Esophagus muscularis mucosa (tissue), 4 donors: ENCODE measurements at regions not wholly inside any gene's neighbourhood (a gene's known extent, or its start where the extent isn't known, plus 50 kb on each side); places are given as distances from the start of the nearest gene placed in this dataset.

Experiments
- DNase-seq: peaks from one replicate; pipeline ENCODE4 v3.0.0-alpha.2; 2017; ENCODE audit errors: extremely low spot score
- H3K27ac ChIP-seq, 4 donors: fragments of 200-600 bp; sonication (generic); replicated peaks in 1 of 4; 1 replicate in 3 of 4; 2 replicates in 1 of 4; pipeline ENCODE4 v1.5.1; 2016 to 2019; ENCODE audit warnings: mild to moderate bottlenecking in 1 of 4
- H3K27me3 ChIP-seq, 4 donors: fragments of 200-600 bp; sonication (generic); one replicate each; pipeline versions ENCODE4 v1.5.1 to v1.6.0; 2016 to 2019
- H3K36me3 ChIP-seq, 4 donors: fragments of 200-600 bp; sonication (generic); one replicate each; pipeline ENCODE4 v1.5.1; 2016 to 2019
- H3K4me1 ChIP-seq, 4 donors: fragments of 200-600 bp; sonication (generic); one replicate each; pipeline ENCODE4 v1.5.1; 2016 to 2019
- H3K4me3 ChIP-seq, 4 donors: fragments of 200-600 bp; sonication (generic); 1 replicate in 2 of 4; 2 replicates in 2 of 4; pipeline ENCODE4 v1.5.1; 2016 to 2019; ENCODE audit warnings: mild to moderate bottlenecking in 4 of 4, moderate library complexity in 1 of 4
- H3K9me3 ChIP-seq, 4 donors: fragments of 200-600 bp; sonication (generic); 1 replicate in 3 of 4; 2 replicates in 1 of 4; pipeline ENCODE4 v1.5.1; 2016 to 2019
- EP300 ChIP-seq: sonication (generic); formaldehyde crosslinking; IDR thresholded peaks from one replicate; pipeline ENCODE4 v1.6.1; 2017; ENCODE audit warnings: antibody characterized with exemption
- POLR2A ChIP-seq: fragments of 450-650 bp; IDR thresholded peaks from one replicate; pipeline ENCODE4 v1.6.1; 2017; ENCODE audit warnings: antibody characterized with exemption, moderate library complexity, mild to moderate bottlenecking, low read depth
- POLR2AphosphoS5 ChIP-seq, 2 donors: sonication (generic); formaldehyde crosslinking; IDR thresholded peaks; one replicate each; pipeline ENCODE4 v1.6.1; 2017; ENCODE audit warnings: antibody characterized with exemption in 2 of 2
- WGBS: methylation state at CpG from one replicate; pipeline ENCODE4 v1.1.5; 2018; 5-methylcytosine and 5-hydroxymethylcytosine counted together
- intact Hi-C: fragments of 100-400 bp; cut with DNase I; formaldehyde crosslinking; loops from one replicate; pipeline ENCODE4 v1.15.1; 2023
- TF ChIP-seq, protein P1 (sequence below), 3 experiments: fragments of 200-600 bp in 2 of 3; fragments of 450-650 bp in 1 of 3; sonication (generic) in 2 of 3; IDR thresholded peaks; one replicate each; pipeline ENCODE4 v1.5.1; 2017 to 2019; ENCODE audit warnings: antibody characterized with exemption in 3 of 3, mild to moderate bottlenecking in 2 of 3, moderate library complexity in 1 of 3

DNA sequence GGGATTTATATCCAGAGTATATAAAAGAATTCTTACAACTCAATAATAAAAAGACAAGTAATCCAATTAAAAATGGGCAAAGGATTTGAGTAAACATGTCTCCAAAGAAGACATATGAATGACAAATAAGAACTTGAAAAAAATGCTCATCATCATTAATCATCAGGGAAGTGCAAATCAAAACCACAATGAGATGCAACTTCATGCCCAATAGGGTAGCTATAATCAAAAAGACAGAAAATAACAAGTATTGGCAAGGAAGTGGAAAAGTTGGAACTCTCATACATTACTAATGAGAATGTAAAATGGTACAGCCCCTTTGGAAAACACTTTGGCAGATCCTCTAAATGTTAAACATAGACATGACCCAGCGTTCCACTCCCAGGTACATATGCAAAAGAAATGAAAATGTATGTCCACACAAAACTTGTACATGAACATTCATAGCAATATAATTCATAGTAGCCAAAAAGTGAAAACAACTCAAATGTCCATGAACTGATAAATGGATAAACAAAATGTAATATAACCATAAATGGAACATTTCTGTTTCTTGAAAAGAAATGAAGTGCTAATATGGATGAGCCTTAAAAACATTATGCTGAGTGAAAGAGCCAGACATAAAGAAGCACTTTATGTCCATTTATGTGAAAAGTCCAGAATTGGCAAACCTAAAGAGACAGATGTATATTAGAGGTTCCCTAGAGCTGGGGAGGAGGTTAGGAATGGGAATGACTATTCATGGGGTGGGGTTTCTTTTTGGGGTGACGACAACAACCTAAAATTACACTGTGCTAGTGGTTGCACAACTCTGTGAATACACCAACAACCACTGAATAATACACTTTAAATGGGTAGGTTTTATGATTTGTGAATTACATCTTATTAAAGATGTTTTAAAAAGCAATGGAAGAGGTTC, 259.7 kb downstream of the RHOU start:
- TF ChIP-seq EP300 (no peak), POLR2A (no peak), POLR2AphosphoS5 (IDR thresholded peaks at IDR 0.05) (no peak)
- TF ChIP-seq, protein P1, sequence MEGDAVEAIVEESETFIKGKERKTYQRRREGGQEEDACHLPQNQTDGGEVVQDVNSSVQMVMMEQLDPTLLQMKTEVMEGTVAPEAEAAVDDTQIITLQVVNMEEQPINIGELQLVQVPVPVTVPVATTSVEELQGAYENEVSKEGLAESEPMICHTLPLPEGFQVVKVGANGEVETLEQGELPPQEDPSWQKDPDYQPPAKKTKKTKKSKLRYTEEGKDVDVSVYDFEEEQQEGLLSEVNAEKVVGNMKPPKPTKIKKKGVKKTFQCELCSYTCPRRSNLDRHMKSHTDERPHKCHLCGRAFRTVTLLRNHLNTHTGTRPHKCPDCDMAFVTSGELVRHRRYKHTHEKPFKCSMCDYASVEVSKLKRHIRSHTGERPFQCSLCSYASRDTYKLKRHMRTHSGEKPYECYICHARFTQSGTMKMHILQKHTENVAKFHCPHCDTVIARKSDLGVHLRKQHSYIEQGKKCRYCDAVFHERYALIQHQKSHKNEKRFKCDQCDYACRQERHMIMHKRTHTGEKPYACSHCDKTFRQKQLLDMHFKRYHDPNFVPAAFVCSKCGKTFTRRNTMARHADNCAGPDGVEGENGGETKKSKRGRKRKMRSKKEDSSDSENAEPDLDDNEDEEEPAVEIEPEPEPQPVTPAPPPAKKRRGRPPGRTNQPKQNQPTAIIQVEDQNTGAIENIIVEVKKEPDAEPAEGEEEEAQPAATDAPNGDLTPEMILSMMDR (IDR thresholded peaks at IDR 0.05): no peak
- no peak overlapping the region for H3K27ac ChIP-seq
- no peaks in the 10 kb centered on the region for H3K9me3 ChIP-seq
- intact Hi-C loops: loop anchor here (5.0 kb wide), 1 partner anchor 258 kb away; the partner anchor contains the start of gene RHOU
- no peaks in the 10 kb centered on the region for H3K27me3 ChIP-seq
- H3K36me3 ChIP-seq: no peaks in the 10 kb centered on the region
- 69% methylated on average over 2 of the region's 2 CpGs for WGBS
- H3K4me3 ChIP-seq: no peak overlapping the region
- no peak for DNase-seq
- peaks cover 8 to 18% (median 12%) of the 10 kb centered on the region in 4 donors for H3K4me1 ChIP-seq

DNA sequence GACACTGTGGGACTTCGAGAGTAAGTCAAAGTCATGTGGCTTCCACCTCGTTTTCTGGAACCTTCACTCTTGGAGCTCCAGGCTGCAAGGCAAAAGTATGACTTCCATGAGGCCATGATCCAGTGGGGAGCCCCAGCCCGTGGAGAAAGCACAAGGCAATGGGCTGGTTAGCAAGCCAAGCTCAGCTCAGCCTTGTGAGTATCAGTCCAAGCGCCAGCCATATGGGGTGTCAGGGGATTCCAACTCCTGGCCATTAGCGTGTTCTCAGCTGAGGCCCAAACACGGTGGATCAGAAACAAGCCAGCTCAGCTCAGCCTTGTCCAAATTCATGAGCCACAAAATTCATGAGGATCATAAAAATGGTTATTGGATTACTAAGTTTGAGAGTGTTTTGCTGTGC, 261.0 kb downstream of the RHOU start:
- no peak for TF ChIP-seq POLR2A
- no peak for TF ChIP-seq EP300
- TF ChIP-seq, protein P1 (IDR thresholded peaks at IDR 0.05): no peak
- TF ChIP-seq POLR2AphosphoS5 (IDR thresholded peaks at IDR 0.05): no peak
- intact Hi-C loops: loop anchor here (5.0 kb wide), 1 partner anchor 259 kb away; the partner anchor contains the start of gene RHOU
- H3K27ac ChIP-seq: no peak overlapping the region
- H3K4me3 ChIP-seq: no peak overlapping the region
- H3K27me3 ChIP-seq: no peaks in the 10 kb centered on the region
- H3K36me3 ChIP-seq: no peaks in the 10 kb centered on the region
- H3K9me3 ChIP-seq: no peaks in the 10 kb centered on the region
- no peak for DNase-seq
- 100% methylated on average over 3 of the region's 6 CpGs for WGBS
- H3K4me1 ChIP-seq: peaks cover 0 to 5% (median 0%) of the 10 kb centered on the region in 4 donors

DNA sequence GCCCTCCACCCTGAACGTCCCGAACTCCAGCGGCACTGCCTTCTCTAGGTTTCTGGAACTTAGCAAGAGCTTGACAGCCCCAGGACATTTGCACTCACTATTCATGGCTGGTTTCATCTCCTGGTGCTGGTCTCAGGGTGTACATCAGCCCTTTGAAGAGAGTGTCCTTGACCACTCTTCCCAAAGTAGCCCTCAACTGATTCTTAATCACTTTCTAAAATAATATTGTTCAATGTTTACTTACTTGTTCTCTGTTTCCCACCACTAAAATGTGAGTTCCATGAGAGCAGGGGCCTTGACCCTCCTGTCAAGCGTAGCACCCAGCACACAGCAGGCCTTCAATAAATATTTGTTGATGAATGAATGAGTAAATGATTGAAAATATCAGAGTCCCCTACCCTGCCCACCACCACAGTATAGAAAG, 262.5 kb downstream of the RHOU start:
- 99% methylated on average over 4 of the region's 4 CpGs for WGBS
- Histone ChIP-seq H3K27ac (no peak overlapping the region), H3K36me3 (no peaks in the 10 kb centered on the region), H3K4me3 (no peak overlapping the region), H3K4me1 (no peaks in the 10 kb centered on the region), H3K9me3 (no peaks in the 10 kb centered on the region), H3K27me3 (no peaks in the 10 kb centered on the region)
- TF ChIP-seq, protein P1 (IDR thresholded peaks at IDR 0.05): no peak
- no peak for TF ChIP-seq POLR2A
- TF ChIP-seq EP300: no peak
- no peak for TF ChIP-seq POLR2AphosphoS5 (IDR thresholded peaks at IDR 0.05)
- intact Hi-C loops: loop anchor here (5.0 kb wide), 1 partner anchor 260 kb away; the partner anchor contains the start of gene RHOU
- DNase-seq: no peak

DNA sequence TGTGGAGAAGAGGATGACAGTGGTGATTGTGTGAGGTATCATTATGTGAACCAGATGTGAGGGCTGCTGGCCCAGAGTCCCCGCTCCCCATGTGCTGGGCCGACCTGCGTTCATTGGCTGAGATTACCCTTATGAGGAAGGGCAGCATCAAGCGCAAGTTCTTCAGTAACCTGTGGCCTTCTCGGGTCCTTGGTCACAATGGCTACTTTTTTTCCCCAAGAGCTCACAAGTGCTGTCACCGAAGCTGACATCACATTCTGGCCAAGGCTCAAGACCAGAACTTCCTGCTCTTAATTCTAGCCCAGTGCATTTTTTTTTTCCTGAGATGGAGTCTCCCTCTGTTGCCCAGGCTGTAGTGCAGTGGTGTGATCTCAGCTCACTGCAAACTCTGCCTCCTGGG, 262.9 kb downstream of the RHOU start:
- no peak for DNase-seq
- Histone ChIP-seq H3K27ac (no peak overlapping the region), H3K4me1 (peaks cover 0 to 1% (median under 1%) of the 10 kb centered on the region in 4 donors), H3K36me3 (no peaks in the 10 kb centered on the region), H3K4me3 (no peak overlapping the region), H3K9me3 (no peaks in the 10 kb centered on the region), H3K27me3 (no peaks in the 10 kb centered on the region)
- TF ChIP-seq EP300: no peak
- TF ChIP-seq, protein P1 (IDR thresholded peaks at IDR 0.05): no peak
- TF ChIP-seq POLR2A: no peak
- no peak for TF ChIP-seq POLR2AphosphoS5 (IDR thresholded peaks at IDR 0.05)
- intact Hi-C loops: loop anchor here (5.0 kb wide), 1 partner anchor 261 kb away; the partner anchor contains the start of gene RHOU
- 85% methylated on average over 6 of the region's 6 CpGs for WGBS
